H1 (cell line): ENCODE measurements at regions not wholly inside any gene's neighbourhood (a gene's known extent, or its start where the extent isn't known, plus 50 kb on each side); places are given as distances from the start of the nearest gene placed in this dataset.
A peak's percentile ranks its signal among the peaks of the same experiment; 100 is the strongest.

Experiments used
- CTCF ChIA-PET: fragments of 300-600 bp; sonication (Branson Sonifier 250); formaldehyde crosslinking; loops from one replicate; lab custom pipeline; 2021; ENCODE audit not compliant: partially characterized antibody; lab: Charles Lee
- POLR2A ChIA-PET: fragments of 300-600 bp; sonication (Branson Sonifier 250); formaldehyde crosslinking; loops from one replicate; lab custom pipeline; 2021; ENCODE audit warnings: inconsistent platforms; ENCODE audit not compliant: partially characterized antibody; lab: Charles Lee
- DNase-seq, 2 experiments: peaks; one replicate each; pipeline versions ENCODE4 v3.0.0 to v3.0.0-alpha.2; 2010 to 2022; ENCODE audit warnings: low spot score in 2 of 2, low read depth in 1 of 2, mixed read lengths in 1 of 2
- FAIRE-seq: peaks from 2 replicates; lab custom pipeline; 2011; peaks lifted over from hg19 to GRCh38; lab: Jason Lieb, UNC
- H2AFZ ChIP-seq: 2 replicates; pipeline ENCODE4 v1.8.1; 2012; ENCODE audit warnings: low read length, inconsistent platforms
- H2AK5ac ChIP-seq: 2 replicates; pipeline ENCODE4 v1.6.1; 2013; ENCODE audit warnings: low read depth, low read length
- H2BK120ac ChIP-seq: replicated peaks from 2 replicates; pipeline ENCODE3; 2013; ENCODE audit warnings: low read depth, low read length, inconsistent platforms
- H2BK12ac ChIP-seq: 2 replicates; pipeline ENCODE4 v1.6.1; 2013; ENCODE audit warnings: low read depth, low read length
- H2BK15ac ChIP-seq: 2 replicates; pipeline ENCODE4 v1.6.1; 2013; ENCODE audit warnings: low read length
- H2BK20ac ChIP-seq: 2 replicates; pipeline ENCODE4 v1.6.1; 2013; ENCODE audit warnings: low read length
- H2BK5ac ChIP-seq: 2 replicates; pipeline ENCODE4 v1.6.1; 2013; ENCODE audit warnings: low read depth, low read length
- H3K14ac ChIP-seq: 2 replicates; pipeline ENCODE4 v1.6.1; 2013; ENCODE audit warnings: inconsistent platforms; ENCODE audit not compliant: insufficient read length
- H3K18ac ChIP-seq: 2 replicates; pipeline ENCODE4 v1.6.1; 2013; ENCODE audit warnings: low read length; ENCODE audit errors: extremely low read depth
- H3K23ac ChIP-seq: 2 replicates; pipeline ENCODE4 v1.6.1; 2013; ENCODE audit warnings: inconsistent platforms; ENCODE audit not compliant: insufficient read length
- H3K23me2 ChIP-seq: 2 replicates; pipeline ENCODE4 v1.6.1; 2013; ENCODE audit warnings: low read depth, low read length
- H3K27ac ChIP-seq: 2 replicates; pipeline ENCODE4 v1.6.1; 2011; ENCODE audit warnings: low read depth, low read length, inconsistent platforms
- H3K27me3 ChIP-seq, 4 experiments: replicated peaks in 1 of 4; 1 replicate in 1 of 4; 2 replicates in 3 of 4; pipeline versions ENCODE4 v1.6.1 to v1.8.1; 2011 to 2013; ENCODE audit warnings: low read length in 3 of 4, mild to moderate bottlenecking in 3 of 4, inconsistent platforms in 2 of 4, mixed read lengths in 2 of 4, moderate library complexity in 1 of 4; ENCODE audit not compliant: control insufficient read depth in 3 of 4, insufficient read depth in 3 of 4; ENCODE audit errors: extremely low read depth in 1 of 4
- H3K36me3 ChIP-seq, 4 experiments: 2 replicates each; pipeline versions ENCODE4 v1.6.1 to v1.8.1; 2011 to 2013; ENCODE audit warnings: mild to moderate bottlenecking in 4 of 4, low read length in 3 of 4, moderate library complexity in 2 of 4, control low read depth in 1 of 4, inconsistent platforms in 1 of 4; ENCODE audit not compliant: insufficient read depth in 4 of 4, control insufficient read depth in 2 of 4
- H3K4ac ChIP-seq: replicated peaks from 2 replicates; pipeline ENCODE3; 2013; ENCODE audit warnings: low read length, low read depth, mixed read lengths, inconsistent platforms; ENCODE audit not compliant: insufficient read length
- H3K4me1 ChIP-seq, 4 experiments: replicated peaks in 1 of 4; 1 replicate in 1 of 4; 2 replicates in 3 of 4; pipeline versions ENCODE4 v1.6.1 to v1.8.1; 2011 to 2013; ENCODE audit warnings: low read length in 3 of 4, inconsistent platforms in 2 of 4, mixed read lengths in 1 of 4; ENCODE audit not compliant: insufficient read depth in 4 of 4, control insufficient read depth in 3 of 4
- H3K4me2 ChIP-seq, 2 experiments: 2 replicates each; pipeline versions ENCODE4 v1.6.1 to v1.8.1; 2011 to 2013; ENCODE audit warnings: low read depth in 2 of 2, low read length in 2 of 2, control low read depth in 1 of 2, inconsistent platforms in 1 of 2, mild to moderate bottlenecking in 1 of 2; ENCODE audit not compliant: insufficient read depth in 1 of 2
- H3K4me3 ChIP-seq, 4 experiments: fragments of 200-600, 300-600 bp in 1 of 4; sonication (generic), shearing (Covaris generic), sonication (Bioruptor Twin) in 1 of 4; 2 replicates each; pipeline versions ENCODE4 v1.5.1 to v1.8.1; 2011 to 2016; ENCODE audit warnings: low read length in 4 of 4, low read depth in 3 of 4, control low read depth in 2 of 4, inconsistent platforms in 2 of 4, mild to moderate bottlenecking in 2 of 4, mixed read lengths in 1 of 4, moderate library complexity in 1 of 4; ENCODE audit not compliant: insufficient read depth in 2 of 4; ENCODE audit errors: extremely low read depth in 1 of 4
- H3K56ac ChIP-seq: replicated peaks from 2 replicates; pipeline ENCODE3; 2013; ENCODE audit warnings: low read depth, mild to moderate bottlenecking, mixed read lengths, low read length, inconsistent platforms; ENCODE audit not compliant: insufficient read length
- H3K79me1 ChIP-seq: 2 replicates; pipeline ENCODE4 v1.6.1; 2013; ENCODE audit warnings: low read depth, low read length, control low read depth
- H3K79me2 ChIP-seq, 2 experiments: 2 replicates each; pipeline versions ENCODE4 v1.6.1 to v1.8.1; 2012 to 2013; ENCODE audit warnings: low read length in 2 of 2, mild to moderate bottlenecking in 2 of 2, inconsistent platforms in 1 of 2; ENCODE audit not compliant: insufficient read depth in 2 of 2, control insufficient read depth in 1 of 2
- H3K9ac ChIP-seq, 4 experiments: replicated peaks in 1 of 4; 1 replicate in 1 of 4; 2 replicates in 3 of 4; pipeline versions ENCODE4 v1.6.1 to v1.8.1; 2011 to 2013; ENCODE audit warnings: low read depth in 3 of 4, low read length in 3 of 4, control low read depth in 2 of 4, mild to moderate bottlenecking in 2 of 4, moderate library complexity in 2 of 4, inconsistent platforms in 1 of 4; ENCODE audit errors: extremely low read depth in 1 of 4
- H3K9me3 ChIP-seq, 2 experiments: 2 replicates each; pipeline versions ENCODE4 v1.6.1 to v1.8.1; 2012 to 2013; ENCODE audit warnings: mild to moderate bottlenecking in 2 of 2, moderate library complexity in 2 of 2, control low read depth in 1 of 2, inconsistent platforms in 1 of 2, low read depth in 1 of 2, low read length in 1 of 2, mixed read lengths in 1 of 2; ENCODE audit not compliant: insufficient read depth in 2 of 2
- H4K20me1 ChIP-seq, 2 experiments: replicated peaks in 1 of 2; 2 replicates each; pipeline versions ENCODE3 to v1.8.1; 2011 to 2013; ENCODE audit warnings: inconsistent platforms in 2 of 2, low read length in 2 of 2, mild to moderate bottlenecking in 1 of 2; ENCODE audit not compliant: insufficient read depth in 2 of 2, control insufficient read depth in 1 of 2
- H4K5ac ChIP-seq: 2 replicates; pipeline ENCODE4 v1.6.1; 2013; ENCODE audit warnings: low read length, low read depth, mixed read lengths, inconsistent platforms; ENCODE audit not compliant: insufficient read length
- H4K8ac ChIP-seq: 2 replicates; pipeline ENCODE4 v1.8.0; 2013; ENCODE audit warnings: mild to moderate bottlenecking, moderate library complexity, low read length, inconsistent platforms; ENCODE audit not compliant: insufficient read depth; ENCODE audit errors: extremely low read depth
- H4K91ac ChIP-seq: replicated peaks from 2 replicates; pipeline ENCODE3; 2013; ENCODE audit warnings: low read length, mixed read lengths, inconsistent platforms; ENCODE audit not compliant: insufficient read length
- EP300 ChIP-seq, 2 experiments: IDR thresholded peaks; 1 replicate in 1 of 2; 2 replicates in 1 of 2; pipeline ENCODE4 v1.6.1; 2011 to 2012; ENCODE audit warnings: low read depth in 2 of 2, low read length in 2 of 2, mild to moderate bottlenecking in 2 of 2, borderline replicate concordance in 1 of 2, inconsistent platforms in 1 of 2, moderate library complexity in 1 of 2
- SP1 ChIP-seq: IDR thresholded peaks from 2 replicates; pipeline ENCODE4 v1.6.1; 2011; ENCODE audit warnings: low read depth, low read length
- WGBS, 2 experiments: shearing (Covaris generic) in 1 of 2; methylation state at CpG; one replicate each; pipeline versions ENCODE4 v1.1.6 to v1.1.7; 2013 to 2015; ENCODE audit warnings: low lambda C conversion rate in 2 of 2, mixed read lengths in 2 of 2, inconsistent platforms in 1 of 2, low coverage in 1 of 2, missing lambda C conversion rate in 1 of 2; ENCODE audit not compliant: insufficient replicate concordance in 2 of 2, insufficient coverage in 1 of 2, insufficient read length in 1 of 2; ENCODE audit errors: extremely low coverage in 1 of 2, missing lambda C conversion rate in 1 of 2; 5-methylcytosine and 5-hydroxymethylcytosine counted together

- H3K79me2 ChIP-seq = no peaks in the 10 kb centered on the region
- H3K79me1 ChIP-seq = no peaks in the 10 kb centered on the region
- no peak overlapping the region for H3K27ac ChIP-seq
- no peak overlapping the region for H4K5ac ChIP-seq
- H2BK20ac ChIP-seq = 0 out of 2 replicates have a peak overlapping the region, but pooled peaks have one; percentile 21
- H3K4me2 ChIP-seq = no peak overlapping the region
- no peak overlapping the region for H2AK5ac ChIP-seq
- no peaks in the 10 kb centered on the region for H3K23me2 ChIP-seq
- H2BK15ac ChIP-seq = no peak overlapping the region
- H3K18ac ChIP-seq = no peak overlapping the region
- no peak overlapping the region for H2AFZ ChIP-seq
- ChIA-PET POLR2A (no interaction called here), CTCF (interaction anchor here (1.0 kb wide), 1 partner anchor 13 kb away, joined by 3 read pairs; no protein-coding TSS in a partner anchor)
- TF ChIP-seq SP1 (no peak), EP300 (IDR thresholded peaks at IDR 0.05; ENCODE audit: borderline replicate concordance in 1 of 2, low read depth in 2 of 2, low read length in 2 of 2) (no peak)
- H3K14ac ChIP-seq = no peak overlapping the region
- no peak overlapping the region for H2BK5ac ChIP-seq
- no peak overlapping the region for H3K23ac ChIP-seq
- H3K4me1 ChIP-seq = 0 out of 7 replicates have a peak, but pooled peaks cover 0 to 3% (median 0%) of the 10 kb centered on the region in 4 experiments
- peak overlapping the region; percentile 68; the same call in 1 of the 2 replicates for H2BK12ac ChIP-seq
- WGBS, 2 experiments = 88% methylated on average over 6 of the region's 6 CpGs; no CpG with 5 or more reads in 1 of the 2 experiments
- H3K27me3 ChIP-seq = no peaks in the 10 kb centered on the region
- no peak overlapping the region for H3K9ac ChIP-seq
- FAIRE-seq = no peak
- DNase-seq = no peak
- no peaks in the 10 kb centered on the region for H3K36me3 ChIP-seq
- no peak overlapping the region for H3K56ac ChIP-seq
- no peaks in the 10 kb centered on the region for H3K9me3 ChIP-seq
- H3K4ac ChIP-seq = no peak overlapping the region
- H4K8ac ChIP-seq = no peak overlapping the region
- no peak overlapping the region for H2BK120ac ChIP-seq
- no peak overlapping the region for H4K91ac ChIP-seq
- no peak overlapping the region for H3K4me3 ChIP-seq
- no peaks in the 10 kb centered on the region for H4K20me1 ChIP-seq
Observed at GRCh38 chr6:6479785-6480184, 108.7 kb upstream of the LY86 start.
